ENCODE measurements at regions not wholly inside any gene's neighbourhood (a gene's known extent, or its start where the extent isn't known, plus 50 kb on each side); places are given as distances from the start of the nearest gene placed in this dataset.

- no peak for TF ChIP-seq CTCF (IDR thresholded peaks at IDR 0.05)
- TF ChIP-seq POLR2A (IDR thresholded peaks at IDR 0.05; ENCODE audit: low read depth), result no peak
- no peak for TF ChIP-seq POLR2AphosphoS5 (IDR thresholded peaks at IDR 0.05)
These were observed 94.5 kb upstream of the ANKEF1 start for GRCh38 chr20:9940329-9940728.

All from esophagus muscularis mucosa (tissue), 3 donors.